Mucosa of descending colon (tissue), 3 donors: ENCODE measurements at regions not wholly inside any gene's neighbourhood (a gene's known extent, or its start where the extent isn't known, plus 50 kb on each side); places are given as distances from the start of the nearest gene placed in this dataset.

Experiments used
- ATAC-seq: fragments of 200-7000 bp; cut with Tn5 transposase; one replicate; pipeline ENCODE4 v1.9.1; 2020; ENCODE audit warnings: mild to moderate bottlenecking, moderate library complexity
- DNase-seq, 3 donors: peaks; one replicate each; pipeline ENCODE4 v3.0.0-alpha.2; 2020
- H3K36me3 ChIP-seq: fragments of 200-600 bp; one replicate; pipeline ENCODE4 v1.8.0; 2021; ENCODE audit warnings: low read depth, mild to moderate bottlenecking
- H3K4me1 ChIP-seq: fragments of 200-600 bp; one replicate; pipeline ENCODE4 v1.8.0; 2021; ENCODE audit warnings: low read depth, mild to moderate bottlenecking
- H3K4me3 ChIP-seq: fragments of 200-600 bp; one replicate; pipeline ENCODE4 v1.8.0; 2021; ENCODE audit warnings: mild to moderate bottlenecking
- H3K9me3 ChIP-seq: fragments of 200-600 bp; one replicate; pipeline ENCODE4 v1.8.0; 2021; ENCODE audit warnings: mild to moderate bottlenecking
- CTCF ChIP-seq: fragments of 200-600 bp; IDR thresholded peaks from one replicate; pipeline ENCODE4 v1.8.0; 2022; ENCODE audit warnings: antibody characterized with exemption, mild to moderate bottlenecking
- intact Hi-C, 2 donors: fragments of 100-400 bp; cut with DNase I in 1 of 2; cut with micrococcal nuclease in 1 of 2; formaldehyde crosslinking; loops; one replicate each; pipeline versions ENCODE4 v1.11.0 to v1.11.1; 2022; cut with DNase I, micrococcal nuclease
- donor health status: DM: no; HTN: no; CAD: no; lungs with moderate emphysema.
- donor health status: DM: no; HTN: no; CAD: no.
- donor health status: DM: no; HTN: yes; CAD: no.

GRCh38 chr22:22094921-22095320, 112.3 kb upstream of the TOP3B start:
- no peak for DNase-seq

GRCh38 chr22:22094514-22094913, 111.9 kb upstream of the TOP3B start:
- no peaks in the 10 kb centered on the region for H3K9me3 ChIP-seq
- no peak for DNase-seq
- intact Hi-C loops = no loop called here
- no peaks in the 10 kb centered on the region for H3K36me3 ChIP-seq
- H3K4me3 ChIP-seq = no peak overlapping the region
- no peak for ATAC-seq
- TF ChIP-seq CTCF = no peak
- no peaks in the 10 kb centered on the region for H3K4me1 ChIP-seq

More at GRCh38 chr22:22094921-22095320, 112.3 kb upstream of the TOP3B start:
- no peaks in the 10 kb centered on the region for H3K4me1 ChIP-seq
- ATAC-seq = no peak
- TF ChIP-seq CTCF = no peak
- intact Hi-C loops = no loop called here
- H3K36me3 ChIP-seq = no peaks in the 10 kb centered on the region
- H3K9me3 ChIP-seq = no peaks in the 10 kb centered on the region
- H3K4me3 ChIP-seq = no peak overlapping the region

GRCh38 chr22:22093743-22094142, 111.2 kb upstream of the TOP3B start:
- Histone ChIP-seq H3K4me3 (no peak overlapping the region), H3K9me3 (no peaks in the 10 kb centered on the region), H3K4me1 (no peaks in the 10 kb centered on the region), H3K36me3 (no peaks in the 10 kb centered on the region)
- no peak for TF ChIP-seq CTCF
- intact Hi-C loops = no loop called here
- DNase-seq = no peak
- no peak for ATAC-seq

GRCh38 chr22:22092974-22093373, 110.4 kb upstream of the TOP3B start:
- no peaks in the 10 kb centered on the region for H3K36me3 ChIP-seq
- intact Hi-C loops = no loop called here
- DNase-seq (no peak), ATAC-seq (no peak)
- H3K9me3 ChIP-seq = no peaks in the 10 kb centered on the region
- H3K4me3 ChIP-seq = no peak overlapping the region
- no peak for TF ChIP-seq CTCF
- no peaks in the 10 kb centered on the region for H3K4me1 ChIP-seq

GRCh38 chr22:22092101-22092500, 109.5 kb upstream of the TOP3B start:
- no peaks in the 10 kb centered on the region for H3K9me3 ChIP-seq
- ATAC-seq (no peak), DNase-seq (no peak)
- no peaks in the 10 kb centered on the region for H3K4me1 ChIP-seq
- intact Hi-C loops = no loop called here
- TF ChIP-seq CTCF = no peak
- H3K36me3 ChIP-seq = no peaks in the 10 kb centered on the region
- no peak overlapping the region for H3K4me3 ChIP-seq

GRCh38 chr22:22091400-22091878, 108.9 kb upstream of the TOP3B start:
- H3K36me3 ChIP-seq = no peaks in the 10 kb centered on the region
- ATAC-seq (no peak), DNase-seq (no peak)
- no peak for TF ChIP-seq CTCF
- H3K9me3 ChIP-seq = no peaks in the 10 kb centered on the region
- H3K4me1 ChIP-seq = no peaks in the 10 kb centered on the region
- intact Hi-C loops = no loop called here
- no peak overlapping the region for H3K4me3 ChIP-seq
